MCF 10A (cell line): ENCODE measurements at regions not wholly inside any gene's neighbourhood (a gene's known extent, or its start where the extent isn't known, plus 50 kb on each side); places are given as distances from the start of the nearest gene placed in this dataset.
A peak's percentile ranks its signal among the peaks of the same experiment; 100 is the strongest.

Source experiments
- BruUV-seq: library from RNA; stranded (reverse); fragments of 400-500 nt; replicated peaks from 2 replicates; lab custom pipeline; 2021; lab: Mats Ljungman, UMichigan
- CTCF ChIA-PET: fragments of 300-600 bp; sonication (Branson Sonifier 250); formaldehyde crosslinking; extraction: SDS; loops from one replicate; lab custom pipeline; 2021; ENCODE audit warnings: antibody characterized with exemption, inconsistent platforms; lab: Yijun Ruan, JAX
- POLR2A ChIA-PET: fragments of 300-600, 350-650 bp; sonication (Branson Sonifier 250); formaldehyde crosslinking; extraction: SDS; loops from one replicate; lab custom pipeline; 2020; ENCODE audit warnings: antibody characterized with exemption, inconsistent platforms; lab: Yijun Ruan, JAX
- DNase-seq: peaks from one replicate; pipeline ENCODE4 v3.0.0-alpha.2; 2018; ENCODE audit not compliant: unreplicated experiment
- H3K27ac Mint-ChIP-seq: one replicate; pipeline ENCODE4 v1.8.0; 2022; ENCODE audit warnings: mild to moderate bottlenecking, low read depth, mixed read lengths; ENCODE audit not compliant: unreplicated experiment
- H3K27me3 Mint-ChIP-seq: one replicate; pipeline ENCODE4 v1.8.0; 2022; ENCODE audit warnings: mixed read lengths; ENCODE audit not compliant: insufficient read depth, unreplicated experiment
- H3K36me3 Mint-ChIP-seq: one replicate; pipeline ENCODE4 v1.8.0; 2022; ENCODE audit warnings: mild to moderate bottlenecking, moderate library complexity, mixed read lengths; ENCODE audit not compliant: insufficient read depth, unreplicated experiment
- H3K4me1 Mint-ChIP-seq: one replicate; pipeline ENCODE4 v1.8.0; 2022; ENCODE audit warnings: mixed read lengths; ENCODE audit not compliant: insufficient read depth, unreplicated experiment
- H3K4me3 Mint-ChIP-seq: one replicate; pipeline ENCODE4 v1.8.0; 2022; ENCODE audit warnings: mild to moderate bottlenecking, moderate library complexity, mixed read lengths; ENCODE audit not compliant: unreplicated experiment
- H3K9me3 Mint-ChIP-seq: one replicate; pipeline ENCODE4 v1.8.0; 2022; ENCODE audit warnings: mixed read lengths; ENCODE audit not compliant: unreplicated experiment
- intact Hi-C: fragments of 100-400 bp; cut with micrococcal nuclease; formaldehyde crosslinking; loops from 2 replicates; pipeline ENCODE4 v1.14.1; 2022
- TF ChIP-seq, protein P1 (sequence below): fragments of 200-600 bp; IDR thresholded peaks from one replicate; pipeline ENCODE4 v1.8.0; 2022; ENCODE audit warnings: antibody characterized with exemption, mild to moderate bottlenecking; ENCODE audit not compliant: unreplicated experiment

- CTCF ChIA-PET = interaction anchor here (0.5 to 2.2 kb wide), 46 partner anchors 8 to 1506 kb away, joined by 3 to 16 read pairs (median 4); partner anchors contain the start of gene TRPC4
Measured at GRCh38 chr13:38582133-38582532, 104.7 kb upstream of the FREM2 start.

DNA sequence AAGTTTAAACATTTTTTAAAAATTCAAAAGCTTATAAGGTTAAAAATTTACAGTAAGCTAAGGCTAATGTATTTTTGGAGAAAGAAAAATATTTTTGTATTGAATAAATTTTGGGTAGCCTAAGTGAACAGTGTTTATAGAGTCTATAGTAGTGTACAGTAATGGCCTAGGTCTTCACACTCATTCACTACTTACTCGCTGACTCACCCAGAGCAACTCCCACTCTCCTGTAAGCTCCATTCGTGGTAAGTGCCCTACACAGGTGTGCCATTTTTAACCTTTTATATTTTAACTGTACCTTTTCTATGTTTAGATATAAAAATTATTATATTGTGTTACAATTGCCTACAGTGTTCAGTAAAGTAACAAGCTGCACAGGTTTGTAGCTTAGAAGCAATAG, 96.6 kb upstream of the FREM2 start:
- Mint-ChIP-seq H3K4me3 (no peak overlapping the region), H3K9me3 (no peaks in the 10 kb centered on the region), H3K27me3 (peaks cover 14% of the 10 kb centered on the region), H3K27ac (no peak overlapping the region), H3K4me1 (no peaks in the 10 kb centered on the region), H3K36me3 (no peaks in the 10 kb centered on the region)
- CTCF ChIA-PET = interaction anchor here (0.6 to 2.1 kb wide), 7 partner anchors 8 to 172 kb away, joined by 3 to 9 read pairs (median 3); no protein-coding TSS in a partner anchor
- intact Hi-C loops = no loop called here
- no peak for DNase-seq
- POLR2A ChIA-PET = interaction anchor here (0.8 to 1.1 kb wide), 3 partner anchors 8 to 16 kb away, joined by 3 to 5 read pairs (median 3); no protein-coding TSS in a partner anchor
- TF ChIP-seq, protein P1, sequence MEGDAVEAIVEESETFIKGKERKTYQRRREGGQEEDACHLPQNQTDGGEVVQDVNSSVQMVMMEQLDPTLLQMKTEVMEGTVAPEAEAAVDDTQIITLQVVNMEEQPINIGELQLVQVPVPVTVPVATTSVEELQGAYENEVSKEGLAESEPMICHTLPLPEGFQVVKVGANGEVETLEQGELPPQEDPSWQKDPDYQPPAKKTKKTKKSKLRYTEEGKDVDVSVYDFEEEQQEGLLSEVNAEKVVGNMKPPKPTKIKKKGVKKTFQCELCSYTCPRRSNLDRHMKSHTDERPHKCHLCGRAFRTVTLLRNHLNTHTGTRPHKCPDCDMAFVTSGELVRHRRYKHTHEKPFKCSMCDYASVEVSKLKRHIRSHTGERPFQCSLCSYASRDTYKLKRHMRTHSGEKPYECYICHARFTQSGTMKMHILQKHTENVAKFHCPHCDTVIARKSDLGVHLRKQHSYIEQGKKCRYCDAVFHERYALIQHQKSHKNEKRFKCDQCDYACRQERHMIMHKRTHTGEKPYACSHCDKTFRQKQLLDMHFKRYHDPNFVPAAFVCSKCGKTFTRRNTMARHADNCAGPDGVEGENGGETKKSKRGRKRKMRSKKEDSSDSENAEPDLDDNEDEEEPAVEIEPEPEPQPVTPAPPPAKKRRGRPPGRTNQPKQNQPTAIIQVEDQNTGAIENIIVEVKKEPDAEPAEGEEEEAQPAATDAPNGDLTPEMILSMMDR = no peak
- no TSS peak for BruUV-seq

More at GRCh38 chr13:38582133-38582532, 104.7 kb upstream of the FREM2 start:
- Mint-ChIP-seq H3K36me3 (no peaks in the 10 kb centered on the region), H3K27ac (no peak overlapping the region), H3K4me1 (no peaks in the 10 kb centered on the region), H3K4me3 (no peak overlapping the region), H3K9me3 (no peaks in the 10 kb centered on the region), H3K27me3 (peaks cover 17% of the 10 kb centered on the region)
- peak; percentile 61 for DNase-seq
- TF ChIP-seq, protein P1 = peak; percentile 32
- POLR2A ChIA-PET = interaction anchor here (1.6 kb wide), 1 partner anchor 9 kb away, joined by 3 read pairs; no protein-coding TSS in a partner anchor
- intact Hi-C loops = loop anchor here (1.0 to 10.0 kb wide), 5 partner anchors 50 to 1507 kb away; no protein-coding TSS in a partner anchor
- no TSS peak for BruUV-seq

- no TSS peak for BruUV-seq
- POLR2A ChIA-PET = interaction anchor here (0.8 to 1.1 kb wide), 3 partner anchors 9 to 16 kb away, joined by 3 to 5 read pairs (median 3); no protein-coding TSS in a partner anchor
- intact Hi-C loops = no loop called here
- H3K27me3 Mint-ChIP-seq = peaks cover 17% of the 10 kb centered on the region
- CTCF ChIA-PET = interaction anchor here (1.0 to 2.1 kb wide), 3 partner anchors 9 to 60 kb away, joined by 3 to 9 read pairs (median 3); no protein-coding TSS in a partner anchor
- no peaks in the 10 kb centered on the region for H3K4me1 Mint-ChIP-seq
- H3K9me3 Mint-ChIP-seq = no peaks in the 10 kb centered on the region
- H3K4me3 Mint-ChIP-seq = no peak overlapping the region
- no peaks in the 10 kb centered on the region for H3K36me3 Mint-ChIP-seq
- TF ChIP-seq, protein P1 = no peak
- no peak for DNase-seq
- H3K27ac Mint-ChIP-seq = no peak overlapping the region
Measured at GRCh38 chr13:38590796-38591507, 95.9 kb upstream of the FREM2 start.

- no TSS peak for BruUV-seq
- H3K4me1 Mint-ChIP-seq = peaks cover 6% of the 10 kb centered on the region
- CTCF ChIA-PET = interaction anchor here (1.0 to 1.5 kb wide), 2 partner anchors 12 to 20 kb away, joined by 3 read pairs; no protein-coding TSS in a partner anchor
- H3K9me3 Mint-ChIP-seq = no peaks in the 10 kb centered on the region
- TF ChIP-seq, protein P1 = no peak
- POLR2A ChIA-PET = interaction anchor here (0.5 kb wide), 1 partner anchor 11 kb away, joined by 5 read pairs; no protein-coding TSS in a partner anchor
- DNase-seq = peak; percentile 48
- H3K27me3 Mint-ChIP-seq = peaks cover 43% of the 10 kb centered on the region
- no peak overlapping the region for H3K27ac Mint-ChIP-seq
- intact Hi-C loops = no loop called here
- no peak overlapping the region for H3K4me3 Mint-ChIP-seq
- no peaks in the 10 kb centered on the region for H3K36me3 Mint-ChIP-seq
Measured at GRCh38 chr13:38602266-38602665, 84.6 kb upstream of the FREM2 start.
